ENCODE measurements at regions not wholly inside any gene's neighbourhood (a gene's known extent, or its start where the extent isn't known, plus 50 kb on each side); places are given as distances from the start of the nearest gene placed in this dataset.
"Not testable (repeated sequence)": the region's sequence is repeated elsewhere in the genome, so short reads cannot be mapped to it uniquely, and the experiment has no call there.

- no peaks in the 10 kb centered on the region for H3K4me1 ChIP-seq (ENCODE audit: low read length)
- no peaks in the 10 kb centered on the region for H3K79me2 ChIP-seq (ENCODE audit: low read length)
- H3K27ac ChIP-seq (ENCODE audit: low read length) = no peak overlapping the region
- no peak overlapping the region for H3K4me3 ChIP-seq (ENCODE audit: low read length)
- no peaks in the 10 kb centered on the region for H3K36me3 ChIP-seq (replicated peaks; ENCODE audit: low read depth, low read length)
- H4K20me1 ChIP-seq (ENCODE audit: insufficient read depth, low read length) = no peaks in the 10 kb centered on the region
- TF ChIP-seq CTCF (IDR thresholded peaks at IDR 0.05; ENCODE audit: low read depth, low read length) = no peak
- no peak for TF ChIP-seq EZH2phosphoT487 (IDR thresholded peaks at IDR 0.05; ENCODE audit: low read depth)
- H3K4me2 ChIP-seq (ENCODE audit: low read length) = no peak overlapping the region
- no peaks in the 10 kb centered on the region for H3K27me3 ChIP-seq (ENCODE audit: low read depth, low read length)
- no peaks in the 10 kb centered on the region for H3K9me3 ChIP-seq (ENCODE audit: insufficient read depth, low read length)
- no peak overlapping the region for H3K9ac ChIP-seq (ENCODE audit: low read length)
- H2AFZ ChIP-seq (ENCODE audit: low read depth, low read length) = no peak overlapping the region
These were observed 576.5 kb upstream of the B3GAT1 start for GRCh38 chr11:134988495-134988894.

- H3K4me1 ChIP-seq (ENCODE audit: low read length) = no peaks in the 10 kb centered on the region
- TF ChIP-seq EZH2phosphoT487 (IDR thresholded peaks at IDR 0.05; ENCODE audit: low read depth) (no peak), CTCF (IDR thresholded peaks at IDR 0.05; ENCODE audit: low read depth, low read length) (no peak)
- no peak overlapping the region for H3K27ac ChIP-seq (ENCODE audit: low read length)
- no peak overlapping the region for H3K4me3 ChIP-seq (ENCODE audit: low read length)
- H3K27me3 ChIP-seq (ENCODE audit: low read depth, low read length) = no peaks in the 10 kb centered on the region
- no peaks in the 10 kb centered on the region for H3K79me2 ChIP-seq (ENCODE audit: low read length)
- H2AFZ ChIP-seq (ENCODE audit: low read depth, low read length) = no peak overlapping the region
- H4K20me1 ChIP-seq (ENCODE audit: insufficient read depth, low read length) = no peaks in the 10 kb centered on the region
- no peaks in the 10 kb centered on the region for H3K36me3 ChIP-seq (replicated peaks; ENCODE audit: low read depth, low read length)
- H3K9me3 ChIP-seq (ENCODE audit: insufficient read depth, low read length) = no peaks in the 10 kb centered on the region
- H3K9ac ChIP-seq (ENCODE audit: low read length) = no peak overlapping the region
- H3K4me2 ChIP-seq (ENCODE audit: low read length) = no peak overlapping the region
These were observed 575.8 kb upstream of the B3GAT1 start for GRCh38 chr11:134987822-134988221.

GRCh38 chr11:134987223-134987768 is 575.3 kb upstream of the B3GAT1 start:
- no peaks in the 10 kb centered on the region for H3K4me1 ChIP-seq (ENCODE audit: low read length)
- no peaks in the 10 kb centered on the region for H4K20me1 ChIP-seq (ENCODE audit: insufficient read depth, low read length)
- H2AFZ ChIP-seq (ENCODE audit: low read depth, low read length) = no peak overlapping the region
- H3K79me2 ChIP-seq (ENCODE audit: low read length) = no peaks in the 10 kb centered on the region
- H3K4me2 ChIP-seq (ENCODE audit: low read length) = no peak overlapping the region
- no peaks in the 10 kb centered on the region for H3K27me3 ChIP-seq (ENCODE audit: low read depth, low read length)
- TF ChIP-seq CTCF (IDR thresholded peaks at IDR 0.05; ENCODE audit: low read depth, low read length) (no peak), EZH2phosphoT487 (IDR thresholded peaks at IDR 0.05; ENCODE audit: low read depth) (no peak)
- no peak overlapping the region for H3K4me3 ChIP-seq (ENCODE audit: low read length)
- H3K27ac ChIP-seq (ENCODE audit: low read length) = no peak overlapping the region
- H3K9ac ChIP-seq (ENCODE audit: low read length) = no peak overlapping the region
- H3K36me3 ChIP-seq (replicated peaks; ENCODE audit: low read depth, low read length) = no peaks in the 10 kb centered on the region
- no peaks in the 10 kb centered on the region for H3K9me3 ChIP-seq (ENCODE audit: insufficient read depth, low read length)

- H3K4me3 ChIP-seq (ENCODE audit: low read length) = no peak overlapping the region
- no peaks in the 10 kb centered on the region for H3K36me3 ChIP-seq (replicated peaks; ENCODE audit: low read depth, low read length)
- H4K20me1 ChIP-seq (ENCODE audit: insufficient read depth, low read length) = no peaks in the 10 kb centered on the region
- H3K9me3 ChIP-seq (ENCODE audit: insufficient read depth, low read length) = no peaks in the 10 kb centered on the region
- H2AFZ ChIP-seq (ENCODE audit: low read depth, low read length) = no peak overlapping the region
- no peaks in the 10 kb centered on the region for H3K4me1 ChIP-seq (ENCODE audit: low read length)
- H3K4me2 ChIP-seq (ENCODE audit: low read length) = no peak overlapping the region
- no peak overlapping the region for H3K27ac ChIP-seq (ENCODE audit: low read length)
- H3K9ac ChIP-seq (ENCODE audit: low read length) = no peak overlapping the region
- no peaks in the 10 kb centered on the region for H3K79me2 ChIP-seq (ENCODE audit: low read length)
- TF ChIP-seq CTCF (IDR thresholded peaks at IDR 0.05; ENCODE audit: low read depth, low read length) (no peak), EZH2phosphoT487 (IDR thresholded peaks at IDR 0.05; ENCODE audit: low read depth) (no peak)
- no peaks in the 10 kb centered on the region for H3K27me3 ChIP-seq (ENCODE audit: low read depth, low read length)
These were observed 572.4 kb upstream of the B3GAT1 start for GRCh38 chr11:134984421-134984820.

- H3K9me3 ChIP-seq (ENCODE audit: insufficient read depth, low read length); H4K20me1 ChIP-seq (ENCODE audit: insufficient read depth, low read length); H2AFZ ChIP-seq (ENCODE audit: low read depth, low read length); H3K9ac ChIP-seq (ENCODE audit: low read length); H3K27ac ChIP-seq (ENCODE audit: low read length); H3K36me3 ChIP-seq (replicated peaks; ENCODE audit: low read depth, low read length); H3K4me2 ChIP-seq (ENCODE audit: low read length); H3K27me3 ChIP-seq (ENCODE audit: low read depth, low read length); H3K79me2 ChIP-seq (ENCODE audit: low read length); H3K4me1 ChIP-seq (ENCODE audit: low read length); H3K4me3 ChIP-seq (ENCODE audit: low read length): not testable (repeated sequence)
These were observed 570.4 kb upstream of the B3GAT1 start for GRCh38 chr11:134982432-134982831.
